ENCODE measurements at regions not wholly inside any gene's neighbourhood (a gene's known extent, or its start where the extent isn't known, plus 50 kb on each side); places are given as distances from the start of the nearest gene placed in this dataset.

DNA sequence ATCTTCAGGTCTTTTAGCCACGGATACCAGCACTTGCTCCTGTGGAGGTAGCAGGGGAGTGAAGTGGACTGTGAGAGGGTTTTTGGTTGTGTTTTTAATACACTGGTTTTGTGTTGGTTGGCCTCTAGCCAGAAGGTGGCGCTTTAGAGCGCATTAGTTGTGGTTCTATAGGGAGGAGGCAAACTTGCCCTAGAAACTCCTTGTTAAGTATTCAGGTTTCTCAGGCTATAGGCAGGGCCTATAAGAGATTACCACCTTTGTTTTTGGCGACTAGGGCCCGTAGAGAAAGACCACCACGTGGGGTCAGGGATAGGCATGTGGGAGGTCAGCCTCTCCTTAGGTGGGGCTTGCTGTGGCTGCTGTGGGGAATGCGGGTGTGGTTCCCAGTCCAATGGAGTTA lies 221.6 kb upstream of the SPANXN4 start:
- TF ChIP-seq CTCF (IDR thresholded peaks at IDR 0.05; ENCODE audit: low read depth, low read length): peak; percentile 46
- H3K9me3 ChIP-seq (ENCODE audit: severe bottlenecking): no peaks in the 10 kb centered on the region
- peaks cover 9% of the 10 kb centered on the region for H3K27me3 ChIP-seq (ENCODE audit: insufficient read depth, low read depth, severe bottlenecking)
- H3K36me3 ChIP-seq: no peaks in the 10 kb centered on the region
- DNase-seq: peak; percentile 25
- no peak overlapping the region for H3K4me3 ChIP-seq (ENCODE audit: low read depth, low read length)
- H3K27ac ChIP-seq: no peak overlapping the region

DNA sequence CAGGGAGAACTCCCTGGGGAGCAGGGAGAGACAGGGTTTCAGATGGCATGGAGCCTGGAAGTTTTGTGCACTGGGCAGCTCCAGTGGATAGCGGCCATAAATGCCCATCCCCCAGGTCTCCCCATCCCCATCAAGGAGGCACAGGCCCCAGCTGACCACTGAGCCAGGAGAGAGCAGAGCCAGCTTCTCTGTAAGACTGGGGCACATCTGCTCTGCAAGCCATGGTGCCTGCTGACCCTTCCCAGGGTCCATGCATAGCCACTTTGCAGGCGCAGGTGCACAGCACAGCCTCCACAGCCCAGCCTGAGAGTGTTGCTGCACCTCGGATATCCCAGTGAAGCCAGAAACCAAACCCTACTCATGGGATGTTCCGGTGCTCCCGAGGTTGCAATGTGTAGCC lies 206.3 kb upstream of the SPANXN4 start:
- Histone ChIP-seq H3K36me3 (no peaks in the 10 kb centered on the region), H3K4me3 (ENCODE audit: low read depth, low read length) (no peak overlapping the region), H3K27me3 (ENCODE audit: insufficient read depth, low read depth, severe bottlenecking) (peaks cover 14% of the 10 kb centered on the region), H3K9me3 (ENCODE audit: severe bottlenecking) (no peaks in the 10 kb centered on the region), H3K27ac (no peak overlapping the region)
- DNase-seq: no peak
- no peak for TF ChIP-seq CTCF (IDR thresholded peaks at IDR 0.05; ENCODE audit: low read depth, low read length)

DNA sequence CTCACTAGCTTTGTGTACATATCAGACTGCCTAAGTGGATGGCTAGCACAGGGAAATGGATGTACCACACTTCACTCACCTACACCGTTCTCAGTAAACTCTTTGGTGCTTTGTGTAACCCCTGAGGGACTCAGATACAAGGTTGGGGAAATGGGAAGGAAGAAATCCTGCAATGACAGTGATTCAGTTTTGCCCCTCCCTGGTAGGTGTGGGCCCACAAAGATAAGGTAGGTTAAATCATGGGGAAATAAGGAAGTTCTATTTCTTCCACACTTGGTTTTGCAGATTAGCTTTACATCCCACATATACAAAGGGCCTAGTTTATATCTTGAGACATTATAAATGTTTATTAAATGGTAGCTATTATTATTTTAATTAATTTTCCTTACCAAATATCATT lies 197.6 kb upstream of the SPANXN4 start:
- Histone ChIP-seq H3K36me3 (no peaks in the 10 kb centered on the region), H3K9me3 (ENCODE audit: severe bottlenecking) (no peaks in the 10 kb centered on the region), H3K27me3 (ENCODE audit: insufficient read depth, low read depth, severe bottlenecking) (peaks cover 5% of the 10 kb centered on the region), H3K27ac (no peak overlapping the region), H3K4me3 (ENCODE audit: low read depth, low read length) (no peak overlapping the region)
- no peak for DNase-seq
- no peak for TF ChIP-seq CTCF (IDR thresholded peaks at IDR 0.05; ENCODE audit: low read depth, low read length)

DNA sequence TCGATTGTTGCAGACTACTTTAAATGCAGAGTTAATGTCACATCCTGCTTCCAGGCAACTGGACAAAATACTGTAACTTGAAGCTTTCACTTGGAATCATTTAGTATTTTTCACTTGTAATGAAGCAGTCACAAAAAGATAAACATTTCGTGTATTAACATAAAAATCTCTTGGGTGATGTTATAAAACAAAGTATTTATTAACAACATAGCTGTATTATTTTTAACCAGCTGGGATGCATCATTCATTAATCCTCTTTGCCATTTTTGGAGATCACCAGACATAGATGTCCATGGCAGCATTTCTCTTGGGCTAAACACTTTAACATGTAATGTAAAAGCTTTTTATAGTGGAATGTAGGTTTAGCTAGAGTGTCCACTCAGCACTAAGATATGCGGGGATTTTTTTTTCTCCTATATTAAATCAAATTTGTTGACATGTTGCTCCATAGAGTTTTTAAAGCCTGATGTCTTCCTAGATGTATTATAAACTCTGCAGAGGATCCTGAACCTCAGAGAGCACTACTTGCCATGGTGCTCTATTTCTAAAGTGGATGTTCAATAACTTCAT lies 193.7 kb upstream of the SPANXN4 start:
- no peaks in the 10 kb centered on the region for H3K36me3 ChIP-seq
- no peaks in the 10 kb centered on the region for H3K9me3 ChIP-seq (ENCODE audit: severe bottlenecking)
- no peak overlapping the region for H3K27ac ChIP-seq
- peaks cover 5% of the 10 kb centered on the region for H3K27me3 ChIP-seq (ENCODE audit: insufficient read depth, low read depth, severe bottlenecking)
- TF ChIP-seq CTCF (IDR thresholded peaks at IDR 0.05; ENCODE audit: low read depth, low read length): no peak
- DNase-seq: no peak
- H3K4me3 ChIP-seq (ENCODE audit: low read depth, low read length): no peak overlapping the region

DNA sequence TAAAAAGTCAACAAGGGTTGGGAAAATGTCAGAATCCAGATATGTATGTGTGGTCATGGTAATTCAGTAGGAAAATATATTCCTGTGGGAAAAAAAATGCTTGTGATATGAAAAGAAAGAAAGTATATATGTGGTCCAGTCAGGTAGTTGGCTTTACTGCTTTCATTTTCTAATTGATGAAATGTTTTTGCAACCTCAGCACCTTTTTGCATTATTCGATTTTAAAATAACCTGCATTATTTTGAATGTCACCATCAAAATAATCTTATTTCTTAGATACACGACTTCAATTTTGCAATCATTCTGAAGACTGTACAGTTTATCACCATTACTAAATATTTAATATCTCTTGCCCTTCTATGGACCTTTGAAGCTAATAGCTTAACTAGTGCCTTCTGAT lies 170.8 kb upstream of the SPANXN4 start:
- no peak overlapping the region for H3K4me3 ChIP-seq (ENCODE audit: low read depth, low read length)
- DNase-seq: no peak
- no peak for TF ChIP-seq CTCF (IDR thresholded peaks at IDR 0.05; ENCODE audit: low read depth, low read length)
- H3K36me3 ChIP-seq: no peaks in the 10 kb centered on the region
- no peak overlapping the region for H3K27ac ChIP-seq
- H3K9me3 ChIP-seq (ENCODE audit: severe bottlenecking): no peaks in the 10 kb centered on the region
- no peaks in the 10 kb centered on the region for H3K27me3 ChIP-seq (ENCODE audit: insufficient read depth, low read depth, severe bottlenecking)

DNA sequence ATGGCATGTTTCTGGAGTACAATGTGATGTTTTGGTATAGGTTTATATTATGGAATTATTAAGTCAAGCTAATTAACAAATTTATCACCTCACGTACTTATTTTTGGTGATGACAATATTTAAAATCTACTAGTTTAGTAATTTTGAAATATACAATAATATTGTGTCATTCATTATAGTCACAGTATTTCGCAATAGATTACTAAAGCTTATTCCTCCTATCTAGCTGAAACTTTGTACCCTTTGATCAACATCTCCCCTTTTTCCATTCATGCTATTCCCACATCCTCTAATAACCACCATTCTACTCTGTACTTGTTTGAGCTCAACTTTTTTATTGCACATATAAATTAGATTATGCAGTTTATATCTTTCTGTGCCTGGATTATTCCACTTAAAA lies 164.8 kb upstream of the SPANXN4 start:
- H3K9me3 ChIP-seq (ENCODE audit: severe bottlenecking): no peaks in the 10 kb centered on the region
- no peaks in the 10 kb centered on the region for H3K36me3 ChIP-seq
- no peak overlapping the region for H3K4me3 ChIP-seq (ENCODE audit: low read depth, low read length)
- DNase-seq: no peak
- no peak overlapping the region for H3K27ac ChIP-seq
- no peak for TF ChIP-seq CTCF (IDR thresholded peaks at IDR 0.05; ENCODE audit: low read depth, low read length)
- H3K27me3 ChIP-seq (ENCODE audit: insufficient read depth, low read depth, severe bottlenecking): peaks cover 9% of the 10 kb centered on the region

Measured in WERI-Rb-1 (cell line).